ENCODE measurements at regions not wholly inside any gene's neighbourhood (a gene's known extent, or its start where the extent isn't known, plus 50 kb on each side); places are given as distances from the start of the nearest gene placed in this dataset.

- no TSS peak for BruUV-seq (replicated peaks)
- H3K4me1 ChIP-seq (replicated peaks; ENCODE audit: insufficient read depth), result peaks cover 39% of the 10 kb centered on the region
These were observed 405.7 kb upstream of the MMADHC start for GRCh38 chr2:149993316-149993715.

GRCh38 chr2:149991576-149991975 lies 404.0 kb upstream of the MMADHC start:
- Histone ChIP-seq H3K27ac (no peak overlapping the region), H3K4me2 (no peak overlapping the region), H3K4me3 (no peak overlapping the region), H2AFZ (no peak overlapping the region), H3K4me1 (replicated peaks; ENCODE audit: insufficient read depth) (peaks cover 39% of the 10 kb centered on the region), H3K36me3 (ENCODE audit: low read depth) (no peaks in the 10 kb centered on the region), H3K79me2 (ENCODE audit: low read depth) (no peaks in the 10 kb centered on the region), H3K27me3 (ENCODE audit: insufficient read depth, low read depth) (no peaks in the 10 kb centered on the region), H3K9me3 (ENCODE audit: insufficient read depth, low read depth) (peaks cover 7% of the 10 kb centered on the region; the same call in 1 of the 2 replicates), H3F3A (ENCODE audit: insufficient read depth, low read depth) (peaks cover 26% of the 10 kb centered on the region), H4K20me1 (ENCODE audit: insufficient read depth) (no peaks in the 10 kb centered on the region), H3K9me2 (ENCODE audit: insufficient read depth) (no peaks in the 10 kb centered on the region)
- no TSS peak for BruUV-seq (replicated peaks)
- intact Hi-C loops (cut with micrococcal nuclease; ENCODE audit: unreplicated experiment), result loop anchor here (2.0 to 5.0 kb wide), 3 partner anchors 257 to 1246 kb away; no protein-coding TSS in a partner anchor
- peak; percentile 33 to 67 for DNase-seq
- CTCF ChIA-PET, result interaction anchor here (0.6 kb wide), 1 partner anchor 1050 kb away, joined by 3 read pairs; no protein-coding TSS in a partner anchor
- TF ChIP-seq CTCF (conservative IDR thresholded peaks at IDR 0.05) (no peak), EZH2 (IDR thresholded peaks at IDR 0.05; ENCODE audit: low read depth) (no peak)
- POLR2A ChIA-PET (ENCODE audit: unreplicated experiment), result interaction anchor here (0.6 to 0.7 kb wide), 5 partner anchors 391 to 629 kb away, joined by 3 to 10 read pairs (median 5); no protein-coding TSS in a partner anchor

More at GRCh38 chr2:149993316-149993715, 405.7 kb upstream of the MMADHC start:
- no peaks in the 10 kb centered on the region for H4K20me1 ChIP-seq (ENCODE audit: insufficient read depth)
- H3K27me3 ChIP-seq (ENCODE audit: insufficient read depth, low read depth), result no peaks in the 10 kb centered on the region
- TF ChIP-seq EZH2 (IDR thresholded peaks at IDR 0.05; ENCODE audit: low read depth), result no peak
- no peak for TF ChIP-seq CTCF (conservative IDR thresholded peaks at IDR 0.05)
- POLR2A ChIA-PET (ENCODE audit: unreplicated experiment), result no interaction called here
- H3K79me2 ChIP-seq (ENCODE audit: low read depth), result no peaks in the 10 kb centered on the region
- no peak overlapping the region for H3K4me3 ChIP-seq
- H3K9me3 ChIP-seq (ENCODE audit: insufficient read depth, low read depth), result peaks cover 7% of the 10 kb centered on the region; the same call in 1 of the 2 replicates
- CTCF ChIA-PET, result no interaction called here
- H3K27ac ChIP-seq, result peak overlapping the region; percentile 79; the same call in 1 of the 2 replicates
- no peak for DNase-seq
- H2AFZ ChIP-seq, result no peak overlapping the region
- H3F3A ChIP-seq (ENCODE audit: insufficient read depth, low read depth), result peaks cover 26% of the 10 kb centered on the region
- no peak overlapping the region for H3K4me2 ChIP-seq
- H3K9me2 ChIP-seq (ENCODE audit: insufficient read depth), result no peaks in the 10 kb centered on the region
- no peaks in the 10 kb centered on the region for H3K36me3 ChIP-seq (ENCODE audit: low read depth)
- intact Hi-C loops (cut with micrococcal nuclease; ENCODE audit: unreplicated experiment), result loop anchor here (5.0 kb wide), 2 partner anchors 826 to 1244 kb away; no protein-coding TSS in a partner anchor

GRCh38 chr2:149990965-149991364 lies 403.4 kb upstream of the MMADHC start:
- Histone ChIP-seq H3K36me3 (ENCODE audit: low read depth) (no peaks in the 10 kb centered on the region), H4K20me1 (ENCODE audit: insufficient read depth) (no peaks in the 10 kb centered on the region), H3K27ac (peak overlapping the region; percentile 94), H3K79me2 (ENCODE audit: low read depth) (no peaks in the 10 kb centered on the region), H2AFZ (no peak overlapping the region), H3K4me1 (replicated peaks; ENCODE audit: insufficient read depth) (peaks cover 39% of the 10 kb centered on the region), H3K9me3 (ENCODE audit: insufficient read depth, low read depth) (peaks cover 7% of the 10 kb centered on the region; the same call in 1 of the 2 replicates), H3K4me2 (no peak overlapping the region), H3K4me3 (no peak overlapping the region), H3K27me3 (ENCODE audit: insufficient read depth, low read depth) (no peaks in the 10 kb centered on the region), H3F3A (ENCODE audit: insufficient read depth, low read depth) (peaks cover 26% of the 10 kb centered on the region), H3K9me2 (ENCODE audit: insufficient read depth) (no peaks in the 10 kb centered on the region)
- no TSS peak for BruUV-seq (replicated peaks)
- TF ChIP-seq EZH2 (IDR thresholded peaks at IDR 0.05; ENCODE audit: low read depth), result no peak
- intact Hi-C loops (cut with micrococcal nuclease; ENCODE audit: unreplicated experiment), result loop anchor here (2.0 to 5.0 kb wide), 3 partner anchors 256 to 1246 kb away; no protein-coding TSS in a partner anchor
- DNase-seq, result no peak
- ChIA-PET CTCF (no interaction called here), POLR2A (ENCODE audit: unreplicated experiment) (interaction anchor here (0.6 kb wide), 2 partner anchors 537 to 538 kb away, joined by 10 read pairs; no protein-coding TSS in a partner anchor)

Measured in PC-9 (cell line).